Bronchial epithelial cell (primary cell): ENCODE measurements at regions not wholly inside any gene's neighbourhood (a gene's known extent, or its start where the extent isn't known, plus 50 kb on each side); places are given as distances from the start of the nearest gene placed in this dataset.
A peak's percentile ranks its signal among the peaks of the same experiment; 100 is the strongest.

Experiments
- DNase-seq: peaks from one replicate; pipeline ENCODE4 v3.0.0-alpha.2; 2010; ENCODE audit warnings: low read depth
- FAIRE-seq: peaks from 2 replicates; lab custom pipeline; 2011; peaks lifted over from hg19 to GRCh38; lab: Jason Lieb, UNC
- H3K27me3 ChIP-seq: 2 replicates; pipeline ENCODE4 v1.5.1; 2011; ENCODE audit warnings: low read length; ENCODE audit not compliant: control insufficient read depth, insufficient read depth
- H3K36me3 ChIP-seq: 2 replicates; pipeline ENCODE4 v1.5.1; 2011; ENCODE audit warnings: low read length; ENCODE audit not compliant: control insufficient read depth, insufficient read depth
- H3K4me3 ChIP-seq: 2 replicates; pipeline ENCODE4 v1.5.1; 2011; ENCODE audit warnings: mild to moderate bottlenecking, low read depth, low read length, control low read depth
- CTCF ChIP-seq: IDR thresholded peaks from 2 replicates; pipeline ENCODE4 v1.5.1; 2011; ENCODE audit warnings: mild to moderate bottlenecking, moderate library complexity, low read length, control low read depth, inconsistent platforms; ENCODE audit not compliant: insufficient read depth, severe bottlenecking

GRCh38 chr6:133833949-133834359 lies 55.0 kb upstream of the TCF21 start:
- no peak for TF ChIP-seq CTCF
- no peaks in the 10 kb centered on the region for H3K36me3 ChIP-seq
- FAIRE-seq = no peak
- H3K4me3 ChIP-seq = no peak overlapping the region
- DNase-seq = no peak
- peaks cover 2% of the 10 kb centered on the region for H3K27me3 ChIP-seq

DNA sequence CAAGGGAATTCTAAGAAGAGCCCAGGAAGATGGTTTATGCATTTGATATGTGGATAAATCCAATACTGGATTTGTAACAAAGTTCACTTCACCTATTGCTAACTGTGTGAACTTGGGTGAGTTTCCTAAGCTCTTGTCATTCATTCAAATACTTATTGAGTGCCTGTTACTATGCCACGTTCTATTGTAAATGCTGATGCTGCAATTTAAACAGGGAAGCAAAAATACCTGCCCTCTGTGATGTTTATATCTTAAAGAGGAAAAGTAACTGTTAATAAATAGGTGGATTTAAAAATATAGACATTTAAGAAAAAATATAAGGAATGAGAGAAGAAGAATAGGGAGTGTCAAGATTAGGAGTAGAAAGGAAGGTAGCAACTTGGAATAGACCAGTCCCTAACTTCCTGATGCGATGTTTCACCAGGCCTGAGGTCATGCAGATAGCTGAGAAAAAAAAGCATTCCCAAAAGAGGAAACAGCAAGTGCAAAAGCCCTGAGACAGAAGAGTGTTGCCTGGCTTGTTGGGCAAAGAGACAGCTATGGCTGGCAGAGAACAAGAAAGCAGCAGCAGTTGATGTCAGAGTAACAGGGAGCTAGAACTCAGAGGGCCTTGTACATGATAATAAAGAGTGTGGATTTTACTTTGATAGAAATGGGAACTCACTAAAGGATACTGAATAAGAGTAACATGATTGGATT lies 54.3 kb upstream of the TCF21 start:
- Histone ChIP-seq H3K4me3 (no peak overlapping the region), H3K36me3 (no peaks in the 10 kb centered on the region), H3K27me3 (peaks cover 2% of the 10 kb centered on the region)
- TF ChIP-seq CTCF = no peak
- no peak for FAIRE-seq
- no peak for DNase-seq

DNA sequence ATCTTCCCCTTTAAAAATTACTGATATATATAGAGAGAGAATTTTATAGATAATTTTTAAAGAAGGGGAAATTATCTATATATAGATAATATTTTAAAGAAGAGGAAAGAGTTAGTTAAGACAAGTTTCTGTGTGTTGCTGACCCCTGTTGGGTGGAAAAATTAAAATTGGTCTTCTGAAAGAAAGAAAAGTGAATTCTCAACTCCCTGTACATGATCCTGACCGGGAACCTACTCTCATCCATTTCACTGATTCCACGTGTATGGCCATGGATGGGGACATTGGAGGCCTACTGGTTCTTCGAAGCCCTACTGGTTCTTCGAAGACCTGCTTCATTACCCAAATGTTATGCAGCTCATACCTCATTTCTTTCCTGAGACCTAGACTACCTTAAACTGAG lies 53.0 kb upstream of the TCF21 start:
- no peaks in the 10 kb centered on the region for H3K27me3 ChIP-seq
- TF ChIP-seq CTCF = no peak
- DNase-seq (no peak), FAIRE-seq (no peak)
- no peaks in the 10 kb centered on the region for H3K36me3 ChIP-seq
- H3K4me3 ChIP-seq = no peak overlapping the region

DNA sequence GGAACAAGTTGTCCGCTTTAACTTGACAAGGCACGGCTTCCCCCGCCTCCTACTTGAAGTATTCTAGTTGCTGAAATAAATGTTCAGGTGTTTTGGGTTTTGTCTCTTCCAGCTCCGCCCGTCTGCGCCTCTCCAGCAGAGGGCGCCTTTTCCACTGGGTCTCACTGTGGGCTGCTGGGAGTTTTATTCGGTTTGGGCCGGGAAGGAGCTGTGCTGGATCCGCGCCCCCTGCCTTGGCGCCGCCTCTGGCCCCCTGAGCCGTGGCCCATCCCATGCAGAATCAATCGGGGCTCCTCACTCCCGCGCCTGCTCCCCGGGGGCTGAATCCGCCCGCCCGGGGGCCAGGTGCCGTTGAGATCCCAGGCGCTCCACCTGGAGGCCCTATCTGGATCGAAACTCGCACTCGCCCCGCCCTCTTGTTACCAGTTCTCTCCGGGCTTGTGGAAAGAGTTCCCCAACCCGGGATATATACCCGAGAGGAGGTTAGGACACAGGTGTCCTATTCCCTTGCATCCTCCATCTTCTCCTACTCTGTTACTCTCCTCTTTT lies 51.0 kb upstream of the TCF21 start:
- peak; percentile 90 for TF ChIP-seq CTCF
- FAIRE-seq = no peak
- DNase-seq = peak; percentile 55
- H3K4me3 ChIP-seq = peak overlapping the region; percentile 46
- no peaks in the 10 kb centered on the region for H3K27me3 ChIP-seq
- H3K36me3 ChIP-seq = no peaks in the 10 kb centered on the region
